GM18507 (cell line): ENCODE measurements at regions not wholly inside any gene's neighbourhood (a gene's known extent, or its start where the extent isn't known, plus 50 kb on each side); places are given as distances from the start of the nearest gene placed in this dataset.

Experiments used
- DNase-seq: peaks from one replicate; pipeline ENCODE4 v3.0.0; 2011; ENCODE audit warnings: low read depth; ENCODE audit not compliant: insufficient read length; ENCODE audit errors: extremely low spot score
- FAIRE-seq: peaks from 2 replicates; lab custom pipeline; 2011; peaks lifted over from hg19 to GRCh38; lab: Jason Lieb, UNC

DNA sequence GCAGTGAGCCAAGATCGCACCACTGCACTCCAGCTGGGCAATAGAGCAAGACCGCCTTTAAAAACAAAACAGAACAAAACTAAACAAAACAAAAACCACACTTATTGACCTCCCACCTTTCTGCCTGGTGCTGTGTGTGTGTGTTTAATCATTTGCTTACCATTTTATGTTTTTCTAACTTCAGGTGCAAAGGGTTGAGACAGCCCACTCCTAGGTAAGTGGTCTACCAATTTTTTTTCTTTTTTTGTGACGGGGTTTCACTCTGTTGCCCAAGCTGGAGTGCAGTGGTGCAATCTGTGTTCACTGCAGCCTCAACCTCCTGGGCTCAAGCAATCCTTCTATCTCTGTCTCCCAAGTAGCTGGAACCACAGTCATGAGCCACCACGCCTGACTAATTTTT, 65.8 kb downstream of the SALL1 start:
- DNase-seq (no peak), FAIRE-seq (no peak)

- FAIRE-seq (no peak), DNase-seq (no peak)
These were observed 66.8 kb downstream of the SALL1 start for GRCh38 chr16:51084074-51084928.

GRCh38 chr16:51072591-51072990, 78.5 kb downstream of the SALL1 start:
- DNase-seq = no peak
- no peak for FAIRE-seq

GRCh38 chr16:51071326-51071725, 79.7 kb downstream of the SALL1 start:
- FAIRE-seq (no peak), DNase-seq (no peak)

- DNase-seq (no peak), FAIRE-seq (no peak)
These were observed 83.7 kb downstream of the SALL1 start for GRCh38 chr16:51067352-51067751.

DNA sequence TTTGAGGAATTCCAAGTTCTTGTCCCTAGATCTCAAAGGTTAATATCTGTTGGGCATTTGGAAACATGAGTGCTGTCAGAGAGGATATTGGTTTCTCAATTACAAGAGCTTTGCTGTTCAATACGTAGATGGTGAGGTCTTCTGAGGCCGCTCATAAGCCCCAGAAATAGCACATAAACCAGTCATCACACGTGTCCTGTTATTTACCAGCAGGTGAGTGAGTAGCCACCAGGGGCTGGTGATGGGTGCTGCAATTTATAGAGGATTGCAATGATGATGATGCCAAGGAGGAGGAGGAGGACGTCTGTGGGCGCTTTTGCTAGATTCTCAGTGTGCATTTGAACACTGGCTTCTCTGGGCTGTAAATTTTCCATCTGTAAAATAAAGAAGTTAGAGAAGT, 89.0 kb downstream of the SALL1 start:
- no peak for DNase-seq
- FAIRE-seq = no peak

- FAIRE-seq (no peak), DNase-seq (no peak)
These were observed 89.7 kb downstream of the SALL1 start for GRCh38 chr16:51061328-51061727.

DNA sequence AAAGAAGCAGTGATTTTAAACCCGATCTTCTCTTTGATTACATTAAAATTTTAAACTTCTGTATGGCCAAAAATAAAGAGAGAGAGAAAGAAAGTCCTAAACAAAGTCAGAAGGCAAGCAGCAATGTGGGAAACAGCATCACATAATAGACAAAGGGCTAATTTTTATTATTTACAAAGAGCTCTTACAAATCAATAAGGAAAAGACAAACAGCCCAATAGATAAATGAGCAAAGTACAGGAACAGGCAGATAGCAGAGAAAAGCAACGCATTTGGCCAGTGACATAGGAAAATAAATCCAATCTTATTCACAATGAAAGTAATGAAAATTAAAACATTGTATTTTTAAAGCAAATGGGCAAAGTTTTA, 93.1 kb downstream of the SALL1 start:
- no peak for FAIRE-seq

GRCh38 chr16:51057102-51057793, 93.8 kb downstream of the SALL1 start:
- FAIRE-seq = no peak
- no peak for DNase-seq

More for the DNA sequence above, 93.1 kb downstream of the SALL1 start:
- no peak for DNase-seq

GRCh38 chr16:51056331-51056730, 94.7 kb downstream of the SALL1 start:
- FAIRE-seq (no peak), DNase-seq (no peak)

DNA sequence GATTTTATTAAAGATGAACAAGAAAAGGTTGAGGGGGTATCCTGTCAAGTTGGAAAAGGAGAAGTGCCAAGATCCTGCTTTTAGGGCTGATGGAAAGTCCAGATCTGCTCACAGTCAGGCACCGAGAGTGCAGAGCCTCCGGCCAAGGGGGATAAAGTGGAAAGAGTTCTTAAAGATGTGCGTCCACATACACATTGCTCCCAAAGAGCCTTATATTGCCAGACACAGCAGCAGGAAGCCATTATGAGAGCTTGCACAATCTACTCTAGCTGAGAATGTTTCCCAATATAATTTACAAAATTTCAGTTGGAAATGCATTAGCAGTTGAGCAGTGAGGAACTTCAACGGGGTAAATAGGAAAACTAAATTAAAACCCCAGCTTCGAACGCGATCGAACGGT, 95.6 kb downstream of the SALL1 start:
- DNase-seq = no peak
- no peak for FAIRE-seq

GRCh38 chr16:51053775-51054174, 97.3 kb downstream of the SALL1 start:
- no peak for DNase-seq
- no peak for FAIRE-seq

DNA sequence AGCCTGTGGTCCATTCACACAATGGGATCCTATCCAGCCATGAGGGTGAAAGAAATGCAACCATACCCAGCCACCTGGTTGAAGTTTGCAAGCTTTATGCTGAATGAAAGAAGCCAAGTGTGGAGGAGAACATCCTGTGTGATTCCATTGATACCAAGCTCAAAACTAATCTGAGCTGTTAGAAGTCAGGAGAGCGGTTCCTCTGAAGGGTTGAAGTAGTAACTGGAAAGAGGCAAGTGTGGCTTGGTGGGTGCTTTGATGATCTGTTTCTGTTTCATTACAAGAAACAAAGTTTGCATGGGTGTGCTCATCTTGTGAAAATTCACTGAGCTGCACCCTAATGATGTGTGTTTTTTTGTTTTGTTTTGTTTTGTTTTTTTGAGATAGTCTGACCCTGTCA, 99.4 kb downstream of the SALL1 start:
- FAIRE-seq (no peak), DNase-seq (no peak)

DNA sequence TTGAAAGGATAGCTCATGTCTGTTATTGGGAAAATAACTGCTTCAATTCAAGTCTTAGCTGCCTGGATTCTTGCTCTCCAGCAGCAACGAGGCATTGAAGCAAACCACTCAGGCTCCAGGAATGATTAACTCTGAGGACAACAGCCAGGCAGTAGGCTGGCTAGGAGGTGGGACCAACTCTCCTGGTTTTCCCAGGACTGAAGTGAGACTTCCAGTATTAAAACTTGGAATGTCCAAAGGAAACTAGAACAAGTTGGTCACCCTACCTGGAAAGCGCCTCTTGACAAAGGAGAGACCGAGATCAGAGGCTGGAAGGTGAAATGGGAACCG, 100.7 kb downstream of the SALL1 start:
- DNase-seq = no peak
- no peak for FAIRE-seq

DNA sequence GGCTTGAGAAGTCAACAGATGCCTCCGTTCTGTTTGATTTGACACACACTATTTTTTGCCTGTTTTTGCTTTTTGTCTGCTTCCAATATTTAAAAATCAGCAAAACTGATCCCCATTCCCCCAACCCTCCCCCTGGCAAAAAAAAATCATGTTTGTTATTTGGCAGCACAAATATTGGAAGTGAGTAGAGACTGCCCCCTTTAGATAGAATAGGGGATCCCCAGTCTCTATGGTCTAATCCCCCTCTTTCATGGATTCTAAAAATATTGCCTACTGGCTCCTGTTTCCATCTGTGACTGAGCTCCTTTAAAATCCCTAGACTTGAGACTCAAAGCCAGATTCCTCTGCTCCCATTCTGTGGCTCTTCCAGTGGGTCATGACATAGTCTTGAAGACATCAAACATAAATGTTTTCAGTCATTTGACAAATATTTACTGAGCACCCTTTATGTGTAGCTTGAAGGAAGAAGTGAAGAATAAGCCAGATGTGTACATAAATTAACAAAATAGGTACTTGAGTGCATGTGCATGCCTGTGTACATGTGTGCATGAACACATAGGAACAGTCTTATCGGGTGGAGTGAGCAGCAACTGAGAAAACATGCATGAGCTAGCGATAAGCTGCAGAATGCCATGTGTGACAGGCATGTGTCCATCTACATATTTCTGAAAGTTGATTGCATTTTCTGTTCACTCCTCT, 101.2 kb downstream of the SALL1 start:
- DNase-seq (no peak), FAIRE-seq (no peak)

DNA sequence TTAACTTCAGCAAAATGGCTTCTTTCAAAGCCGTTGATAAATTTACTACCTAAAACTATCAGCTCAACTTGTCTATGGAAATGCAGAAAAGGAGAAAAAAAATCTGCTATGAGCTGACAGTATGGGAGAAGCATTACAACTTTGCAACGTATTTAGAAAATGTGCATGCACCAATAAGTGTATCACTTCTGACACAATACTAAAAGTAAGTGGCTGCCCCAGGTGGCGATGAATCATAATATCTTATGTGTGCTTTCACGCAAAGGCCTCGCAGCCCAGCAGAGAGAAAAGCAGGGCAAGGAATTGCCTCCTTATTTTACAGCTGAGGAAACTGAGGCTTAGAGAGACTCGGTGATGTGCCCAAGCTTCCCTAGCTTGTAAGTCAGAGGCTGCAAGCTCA, 101.8 kb downstream of the SALL1 start:
- DNase-seq (no peak), FAIRE-seq (no peak)

- no peak for FAIRE-seq
- no peak for DNase-seq
These were observed 102.5 kb downstream of the SALL1 start for GRCh38 chr16:51048544-51048943.

DNA sequence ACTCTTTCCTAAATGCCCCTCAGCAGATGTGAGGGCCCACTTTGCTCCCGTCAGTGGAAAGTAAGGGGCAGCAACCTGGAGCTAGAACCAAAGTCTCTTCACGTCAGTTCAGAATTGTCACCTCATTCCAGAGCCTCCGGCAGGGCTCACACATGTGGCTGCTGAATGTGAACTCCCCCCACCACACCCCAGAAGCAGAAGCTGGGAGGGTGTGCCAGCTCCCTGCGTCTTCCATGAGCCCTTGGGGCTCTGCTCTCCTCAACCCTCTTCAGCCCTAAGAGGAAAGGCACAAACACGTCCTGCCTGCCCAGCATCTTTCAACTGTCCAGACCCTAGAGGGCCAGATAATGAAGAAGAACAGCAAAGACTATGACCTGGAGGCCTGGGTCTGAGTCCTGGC, 105.3 kb downstream of the SALL1 start:
- DNase-seq (no peak), FAIRE-seq (no peak)

GRCh38 chr16:51045186-51045585, 105.9 kb downstream of the SALL1 start:
- no peak for FAIRE-seq
- DNase-seq = no peak

DNA sequence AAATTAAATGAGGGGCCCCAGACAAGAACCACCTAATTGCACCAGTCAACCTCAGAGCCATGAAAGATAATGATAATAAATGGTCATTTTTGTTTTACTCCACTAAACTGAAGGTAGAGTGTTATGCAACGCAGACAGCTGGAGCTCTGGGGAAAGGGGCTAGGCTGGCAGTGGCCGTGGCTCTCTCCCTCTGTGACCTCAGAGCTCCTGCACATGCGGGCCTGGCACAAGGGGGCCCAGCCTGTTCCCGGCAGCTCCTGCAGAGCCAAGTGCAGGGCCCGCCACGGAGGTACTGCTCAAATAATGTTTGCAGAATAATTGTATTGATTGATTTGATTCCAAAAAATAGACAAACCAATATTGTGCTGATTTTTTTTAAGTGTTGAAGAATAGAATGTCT, 109.5 kb downstream of the SALL1 start:
- FAIRE-seq (no peak), DNase-seq (no peak)

DNA sequence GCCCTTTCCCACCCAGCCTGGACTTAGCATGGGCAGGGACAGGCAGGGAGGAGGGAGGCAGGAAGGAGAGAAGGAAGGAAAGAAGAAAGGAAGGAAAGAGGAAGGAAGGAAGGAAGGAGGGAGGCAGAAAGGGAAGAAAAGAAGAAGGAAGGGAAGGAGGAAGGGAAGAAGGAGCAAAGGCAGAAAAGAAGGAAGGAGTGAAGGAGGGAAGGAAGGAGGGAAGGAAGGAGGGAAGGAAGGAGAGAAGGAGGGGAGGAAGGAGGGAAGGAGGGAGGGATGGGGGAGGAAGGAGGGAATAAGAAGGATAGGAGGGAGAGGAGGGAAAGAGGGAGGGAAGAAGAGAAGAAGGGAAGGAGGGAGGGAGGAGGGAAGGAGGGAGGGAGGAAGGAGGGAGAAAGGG, 110.4 kb downstream of the SALL1 start:
- no peak for FAIRE-seq
- DNase-seq = no peak
